ENCODE measurements at regions not wholly inside any gene's neighbourhood (a gene's known extent, or its start where the extent isn't known, plus 50 kb on each side); places are given as distances from the start of the nearest gene placed in this dataset.

- TF ChIP-seq CTCF (conservative IDR thresholded peaks at IDR 0.05; ENCODE audit: low read length) (no peak), EZH2phosphoT487 (IDR thresholded peaks at IDR 0.05; ENCODE audit: borderline replicate concordance) (no peak)
These were observed 356.7 kb downstream of the QKI start for GRCh38 chr6:163771180-163771579.
